ENCODE measurements at regions not wholly inside any gene's neighbourhood (a gene's known extent, or its start where the extent isn't known, plus 50 kb on each side); places are given as distances from the start of the nearest gene placed in this dataset.
A peak's percentile ranks its signal among the peaks of the same experiment; 100 is the strongest.

- TF ChIP-seq, protein P1, sequence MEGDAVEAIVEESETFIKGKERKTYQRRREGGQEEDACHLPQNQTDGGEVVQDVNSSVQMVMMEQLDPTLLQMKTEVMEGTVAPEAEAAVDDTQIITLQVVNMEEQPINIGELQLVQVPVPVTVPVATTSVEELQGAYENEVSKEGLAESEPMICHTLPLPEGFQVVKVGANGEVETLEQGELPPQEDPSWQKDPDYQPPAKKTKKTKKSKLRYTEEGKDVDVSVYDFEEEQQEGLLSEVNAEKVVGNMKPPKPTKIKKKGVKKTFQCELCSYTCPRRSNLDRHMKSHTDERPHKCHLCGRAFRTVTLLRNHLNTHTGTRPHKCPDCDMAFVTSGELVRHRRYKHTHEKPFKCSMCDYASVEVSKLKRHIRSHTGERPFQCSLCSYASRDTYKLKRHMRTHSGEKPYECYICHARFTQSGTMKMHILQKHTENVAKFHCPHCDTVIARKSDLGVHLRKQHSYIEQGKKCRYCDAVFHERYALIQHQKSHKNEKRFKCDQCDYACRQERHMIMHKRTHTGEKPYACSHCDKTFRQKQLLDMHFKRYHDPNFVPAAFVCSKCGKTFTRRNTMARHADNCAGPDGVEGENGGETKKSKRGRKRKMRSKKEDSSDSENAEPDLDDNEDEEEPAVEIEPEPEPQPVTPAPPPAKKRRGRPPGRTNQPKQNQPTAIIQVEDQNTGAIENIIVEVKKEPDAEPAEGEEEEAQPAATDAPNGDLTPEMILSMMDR (IDR thresholded peaks at IDR 0.05; ENCODE audit: insufficient read depth, low read length, severe bottlenecking): no peak
- no peak for DNase-seq (ENCODE audit: low read depth)
- no peak for FAIRE-seq
- no peak overlapping the region for H3K4me3 ChIP-seq (ENCODE audit: low read depth, low read length)
- no peaks in the 10 kb centered on the region for H3K36me3 ChIP-seq (ENCODE audit: control insufficient read depth, insufficient read depth, low read length)
- no peaks in the 10 kb centered on the region for H3K27me3 ChIP-seq (ENCODE audit: control insufficient read depth, insufficient read depth, low read length)
Observed at GRCh38 chr17:62160816-62161215, 95.7 kb upstream of the MED13 start.

GRCh38 chr17:62159994-62160393 lies 94.9 kb upstream of the MED13 start:
- TF ChIP-seq, protein P1 (IDR thresholded peaks at IDR 0.05; ENCODE audit: insufficient read depth, low read length, severe bottlenecking): no peak
- no peaks in the 10 kb centered on the region for H3K36me3 ChIP-seq (ENCODE audit: control insufficient read depth, insufficient read depth, low read length)
- FAIRE-seq (no peak), DNase-seq (ENCODE audit: low read depth) (no peak)
- H3K27me3 ChIP-seq (ENCODE audit: control insufficient read depth, insufficient read depth, low read length): no peaks in the 10 kb centered on the region
- no peak overlapping the region for H3K4me3 ChIP-seq (ENCODE audit: low read depth, low read length)

GRCh38 chr17:62156949-62157348 lies 91.9 kb upstream of the MED13 start:
- H3K4me3 ChIP-seq (ENCODE audit: low read depth, low read length): no peak overlapping the region
- TF ChIP-seq, protein P1 (IDR thresholded peaks at IDR 0.05; ENCODE audit: insufficient read depth, low read length, severe bottlenecking): no peak
- DNase-seq (ENCODE audit: low read depth): no peak
- H3K27me3 ChIP-seq (ENCODE audit: control insufficient read depth, insufficient read depth, low read length): no peaks in the 10 kb centered on the region
- H3K36me3 ChIP-seq (ENCODE audit: control insufficient read depth, insufficient read depth, low read length): no peaks in the 10 kb centered on the region
- no peak for FAIRE-seq

DNA sequence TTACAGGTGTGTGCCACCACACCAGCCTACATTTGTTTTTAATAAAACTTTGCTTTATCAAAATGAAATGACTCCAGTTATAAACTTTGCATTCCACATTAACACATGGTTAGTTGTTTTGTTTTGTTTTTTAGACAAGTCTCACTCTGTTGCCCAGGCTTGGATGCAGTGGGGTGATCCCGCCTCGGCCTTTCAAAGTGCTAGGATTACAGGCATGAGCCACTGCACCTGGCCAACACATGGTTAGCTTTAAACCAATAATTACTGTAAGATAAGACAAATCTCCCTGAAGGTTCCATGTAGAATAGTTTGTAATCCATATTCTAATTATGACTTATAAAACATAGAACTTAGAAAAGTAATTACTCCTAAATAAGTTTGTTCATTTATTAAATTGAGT lies 89.8 kb upstream of the MED13 start:
- FAIRE-seq: no peak
- TF ChIP-seq, protein P1 (IDR thresholded peaks at IDR 0.05; ENCODE audit: insufficient read depth, low read length, severe bottlenecking): no peak
- no peaks in the 10 kb centered on the region for H3K36me3 ChIP-seq (ENCODE audit: control insufficient read depth, insufficient read depth, low read length)
- no peak overlapping the region for H3K4me3 ChIP-seq (ENCODE audit: low read depth, low read length)
- no peaks in the 10 kb centered on the region for H3K27me3 ChIP-seq (ENCODE audit: control insufficient read depth, insufficient read depth, low read length)
- no peak for DNase-seq (ENCODE audit: low read depth)

DNA sequence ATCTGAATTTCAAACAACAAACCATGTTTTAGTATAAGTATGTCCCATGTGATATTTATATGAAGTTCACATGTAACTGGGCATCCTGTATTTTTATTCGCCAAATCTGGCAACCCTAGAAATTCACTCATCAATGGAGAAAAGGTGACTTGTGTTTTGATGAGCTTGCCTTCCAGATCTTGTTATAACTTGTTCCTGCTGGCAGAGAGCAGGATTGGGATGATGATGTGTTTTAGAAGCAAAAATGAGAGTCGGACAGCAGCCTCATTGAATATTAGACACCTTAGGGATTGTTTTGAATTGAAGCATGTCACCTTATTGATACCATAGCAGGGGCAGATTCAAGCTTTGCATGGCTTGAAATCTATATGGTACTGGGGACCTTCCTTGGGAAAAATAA lies 85.4 kb upstream of the MED13 start:
- Histone ChIP-seq H3K27me3 (ENCODE audit: control insufficient read depth, insufficient read depth, low read length) (no peaks in the 10 kb centered on the region), H3K4me3 (ENCODE audit: low read depth, low read length) (no peak overlapping the region), H3K36me3 (ENCODE audit: control insufficient read depth, insufficient read depth, low read length) (no peaks in the 10 kb centered on the region)
- peak; percentile 77 for DNase-seq (ENCODE audit: low read depth)
- FAIRE-seq: no peak
- TF ChIP-seq, protein P1 (IDR thresholded peaks at IDR 0.05; ENCODE audit: insufficient read depth, low read length, severe bottlenecking): no peak

GRCh38 chr17:62149961-62150360 lies 84.9 kb upstream of the MED13 start:
- TF ChIP-seq, protein P1 (IDR thresholded peaks at IDR 0.05; ENCODE audit: insufficient read depth, low read length, severe bottlenecking): no peak
- DNase-seq (ENCODE audit: low read depth) (no peak), FAIRE-seq (no peak)
- no peaks in the 10 kb centered on the region for H3K36me3 ChIP-seq (ENCODE audit: control insufficient read depth, insufficient read depth, low read length)
- H3K4me3 ChIP-seq (ENCODE audit: low read depth, low read length): no peak overlapping the region
- H3K27me3 ChIP-seq (ENCODE audit: control insufficient read depth, insufficient read depth, low read length): no peaks in the 10 kb centered on the region
